ENCODE measurements at regions not wholly inside any gene's neighbourhood (a gene's known extent, or its start where the extent isn't known, plus 50 kb on each side); places are given as distances from the start of the nearest gene placed in this dataset.
A peak's percentile ranks its signal among the peaks of the same experiment; 100 is the strongest.
"Not testable (repeated sequence)": the region's sequence is repeated elsewhere in the genome, so short reads cannot be mapped to it uniquely, and the experiment has no call there.

GRCh38 chr10:76815505-76815904 lies 822.1 kb downstream of the KCNMA1 start:
- H3K27me3 ChIP-seq (ENCODE audit: control insufficient read depth, insufficient read depth, low read length); FAIRE-seq; H3K36me3 ChIP-seq (ENCODE audit: control insufficient read depth, insufficient read depth, low read length); H3K4me3 ChIP-seq (ENCODE audit: low read depth, low read length); DNase-seq (ENCODE audit: low read depth): not testable (repeated sequence)

GRCh38 chr10:76811430-76811829 lies 826.2 kb downstream of the KCNMA1 start:
- TF ChIP-seq CTCF (IDR thresholded peaks at IDR 0.05; ENCODE audit: insufficient read depth, low read length, severe bottlenecking): no peak
- H3K27me3 ChIP-seq (ENCODE audit: control insufficient read depth, insufficient read depth, low read length): peaks cover 2% of the 10 kb centered on the region
- H3K36me3 ChIP-seq (ENCODE audit: control insufficient read depth, insufficient read depth, low read length): no peaks in the 10 kb centered on the region
- no peak for FAIRE-seq
- no peak overlapping the region for H3K4me3 ChIP-seq (ENCODE audit: low read depth, low read length)
- no peak for DNase-seq (ENCODE audit: low read depth)

GRCh38 chr10:76788452-76788811 lies 849.2 kb downstream of the KCNMA1 start:
- DNase-seq (ENCODE audit: low read depth) (no peak), FAIRE-seq (no peak)
- Histone ChIP-seq H3K4me3 (ENCODE audit: low read depth, low read length) (no peak overlapping the region), H3K27me3 (ENCODE audit: control insufficient read depth, insufficient read depth, low read length) (no peaks in the 10 kb centered on the region), H3K36me3 (ENCODE audit: control insufficient read depth, insufficient read depth, low read length) (no peaks in the 10 kb centered on the region)
- TF ChIP-seq CTCF (IDR thresholded peaks at IDR 0.05; ENCODE audit: insufficient read depth, low read length, severe bottlenecking): no peak

- Histone ChIP-seq H3K4me3 (ENCODE audit: low read depth, low read length) (no peak overlapping the region), H3K36me3 (ENCODE audit: control insufficient read depth, insufficient read depth, low read length) (no peaks in the 10 kb centered on the region), H3K27me3 (ENCODE audit: control insufficient read depth, insufficient read depth, low read length) (no peaks in the 10 kb centered on the region)
- no peak for TF ChIP-seq CTCF (IDR thresholded peaks at IDR 0.05; ENCODE audit: insufficient read depth, low read length, severe bottlenecking)
- peak; percentile 13 for FAIRE-seq
- no peak for DNase-seq (ENCODE audit: low read depth)
These were observed 849.7 kb downstream of the KCNMA1 start for GRCh38 chr10:76787746-76788451.

- FAIRE-seq: peak; percentile 58
These were observed 851.0 kb downstream of the KCNMA1 start for GRCh38 chr10:76786504-76787072.

GRCh38 chr10:76784076-76784475 lies 853.5 kb downstream of the KCNMA1 start:
- H3K36me3 ChIP-seq (ENCODE audit: control insufficient read depth, insufficient read depth, low read length): no peaks in the 10 kb centered on the region
- H3K4me3 ChIP-seq (ENCODE audit: low read depth, low read length): no peak overlapping the region
- no peaks in the 10 kb centered on the region for H3K27me3 ChIP-seq (ENCODE audit: control insufficient read depth, insufficient read depth, low read length)
- DNase-seq (ENCODE audit: low read depth): no peak
- no peak for TF ChIP-seq CTCF (IDR thresholded peaks at IDR 0.05; ENCODE audit: insufficient read depth, low read length, severe bottlenecking)
- no peak for FAIRE-seq

More at GRCh38 chr10:76786504-76787072, 851.0 kb downstream of the KCNMA1 start:
- TF ChIP-seq CTCF (IDR thresholded peaks at IDR 0.05; ENCODE audit: insufficient read depth, low read length, severe bottlenecking): no peak
- no peak overlapping the region for H3K4me3 ChIP-seq (ENCODE audit: low read depth, low read length)
- H3K36me3 ChIP-seq (ENCODE audit: control insufficient read depth, insufficient read depth, low read length): no peaks in the 10 kb centered on the region
- DNase-seq (ENCODE audit: low read depth): no peak
- no peaks in the 10 kb centered on the region for H3K27me3 ChIP-seq (ENCODE audit: control insufficient read depth, insufficient read depth, low read length)

Data from bronchial epithelial cell (primary cell).